GM12873 (cell line): ENCODE measurements at regions not wholly inside any gene's neighbourhood (a gene's known extent, or its start where the extent isn't known, plus 50 kb on each side); places are given as distances from the start of the nearest gene placed in this dataset.

ENCODE experiments used
- CTCF ChIP-seq: IDR thresholded peaks from 2 replicates; pipeline ENCODE4 v1.5.1; 2012; ENCODE audit warnings: low read depth, mild to moderate bottlenecking, moderate library complexity, low read length, control low read depth; ENCODE audit not compliant: insufficient read depth; ENCODE audit errors: missing control alignments

GRCh38 chr2:205937211-205937610 is 148.8 kb downstream of the INO80D start:
- no peak for TF ChIP-seq CTCF

GRCh38 chr2:205936446-205936845 is 149.5 kb downstream of the INO80D start:
- no peak for TF ChIP-seq CTCF

- peak; percentile 28 for TF ChIP-seq CTCF
Measured at GRCh38 chr2:205934443-205934842, 151.5 kb downstream of the INO80D start.

- no peak for TF ChIP-seq CTCF
Measured at GRCh38 chr2:205932861-205933260, 153.1 kb downstream of the INO80D start.

GRCh38 chr2:205931388-205931787 is 154.6 kb downstream of the INO80D start:
- no peak for TF ChIP-seq CTCF

- TF ChIP-seq CTCF = no peak
Measured at GRCh38 chr2:205930209-205930608, 155.8 kb downstream of the INO80D start.

GRCh38 chr2:205929246-205929942 is 156.6 kb downstream of the INO80D start:
- no peak for TF ChIP-seq CTCF
